GM19023 (cell line): ENCODE measurements at regions not wholly inside any gene's neighbourhood (a gene's known extent, or its start where the extent isn't known, plus 50 kb on each side); places are given as distances from the start of the nearest gene placed in this dataset.

ENCODE experiments used
- ATAC-seq: cut with Tn5 transposase; IDR thresholded peaks from one replicate; pipeline ENCODE4 v1.9.1; 2021; ENCODE audit warnings: mild to moderate bottlenecking, moderate library complexity; ENCODE audit not compliant: unreplicated experiment

DNA sequence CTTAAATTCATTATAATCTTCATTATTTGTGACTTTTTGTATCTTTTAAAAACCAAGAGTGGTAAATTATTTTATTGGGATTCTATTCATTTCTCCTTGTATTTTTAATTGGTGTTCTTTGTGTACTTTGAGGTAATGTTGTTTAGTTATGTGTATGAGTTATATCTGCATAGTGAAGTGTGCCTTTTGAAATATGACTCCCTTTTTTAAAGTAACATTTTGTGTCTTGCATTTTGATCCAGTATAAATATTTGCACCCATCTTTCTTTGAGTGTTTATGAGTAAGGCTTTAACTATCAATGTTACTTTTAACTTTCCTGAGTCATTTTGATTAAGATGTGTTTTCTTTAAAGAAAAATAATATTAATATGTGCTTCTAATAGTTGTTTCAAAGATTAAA is 90.0 kb upstream of the MYOCD start:
- ATAC-seq: no peak

DNA sequence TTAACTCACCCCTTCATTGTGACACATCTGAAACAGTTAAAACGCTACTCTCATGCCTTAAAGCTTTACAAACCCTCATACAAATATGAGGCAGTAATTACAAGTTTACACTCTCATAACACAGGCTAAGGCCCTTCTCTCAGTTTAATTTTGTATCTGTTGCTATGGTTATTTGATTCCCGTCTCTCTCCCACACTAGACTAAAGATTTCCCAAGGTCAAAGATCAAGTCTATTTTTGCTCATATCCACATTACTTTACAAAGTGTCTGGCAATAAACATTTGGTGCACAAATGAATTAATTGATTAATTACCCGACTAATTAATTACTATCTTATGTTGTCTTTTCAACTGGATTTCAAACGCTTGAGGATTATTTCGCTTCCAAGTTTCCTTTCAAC is 86.4 kb upstream of the MYOCD start:
- no peak for ATAC-seq

DNA sequence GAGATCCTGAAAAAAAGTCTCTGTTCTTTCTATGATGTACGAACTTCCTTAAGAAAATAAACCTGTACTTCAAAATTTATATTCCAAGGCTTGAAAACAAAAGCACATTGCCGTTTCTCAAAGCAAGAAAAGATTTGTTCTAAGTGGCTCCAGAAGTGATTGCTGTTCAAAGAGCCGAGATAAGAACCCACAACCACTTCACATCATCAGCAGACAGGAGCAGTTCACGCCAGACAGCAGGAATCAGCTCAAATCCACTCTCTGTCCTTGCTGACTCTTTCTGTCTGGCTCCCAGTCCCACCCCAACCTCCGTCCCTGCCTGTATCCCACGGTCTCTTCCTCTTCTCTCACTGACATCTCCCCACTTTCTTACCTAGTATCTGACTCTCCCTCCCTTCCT is 85.0 kb upstream of the MYOCD start:
- ATAC-seq: no peak

DNA sequence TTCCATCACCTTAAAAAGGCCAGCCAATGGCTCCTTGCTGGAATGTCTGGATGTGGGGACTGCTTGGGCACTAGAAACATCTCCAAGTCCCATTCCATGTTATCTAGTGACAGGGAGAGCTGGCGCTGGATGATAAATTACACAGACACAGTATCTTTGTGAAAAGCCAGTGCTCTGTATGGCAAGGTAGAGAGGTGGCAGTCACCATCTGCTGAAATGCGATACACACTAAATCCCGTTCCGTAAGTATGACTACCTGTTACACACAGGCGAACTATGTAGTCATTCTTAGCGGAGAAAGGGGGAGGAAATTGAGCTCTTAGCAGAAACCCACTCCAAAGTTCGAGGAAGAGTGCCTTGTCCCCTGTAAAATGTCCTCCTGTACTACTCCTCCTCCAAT is 81.0 kb upstream of the MYOCD start:
- ATAC-seq: no peak

DNA sequence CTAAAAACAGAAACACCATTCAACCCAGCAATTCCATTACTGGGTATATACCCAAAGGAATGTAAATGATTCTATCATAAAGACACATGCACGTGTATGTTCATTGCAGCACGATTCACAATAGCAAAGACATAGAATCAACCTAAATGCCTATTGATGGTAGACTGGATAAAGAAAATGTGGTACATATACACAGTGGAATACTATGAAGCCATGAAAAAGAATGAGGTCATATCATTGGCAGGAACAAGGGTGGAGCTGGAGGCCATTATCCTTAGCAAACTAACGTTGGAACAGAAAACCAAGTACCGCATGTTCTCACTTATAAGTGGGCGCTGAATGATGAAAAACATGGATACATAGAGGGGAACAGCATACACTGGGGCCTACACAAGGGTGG is 77.2 kb upstream of the MYOCD start:
- no peak for ATAC-seq

DNA sequence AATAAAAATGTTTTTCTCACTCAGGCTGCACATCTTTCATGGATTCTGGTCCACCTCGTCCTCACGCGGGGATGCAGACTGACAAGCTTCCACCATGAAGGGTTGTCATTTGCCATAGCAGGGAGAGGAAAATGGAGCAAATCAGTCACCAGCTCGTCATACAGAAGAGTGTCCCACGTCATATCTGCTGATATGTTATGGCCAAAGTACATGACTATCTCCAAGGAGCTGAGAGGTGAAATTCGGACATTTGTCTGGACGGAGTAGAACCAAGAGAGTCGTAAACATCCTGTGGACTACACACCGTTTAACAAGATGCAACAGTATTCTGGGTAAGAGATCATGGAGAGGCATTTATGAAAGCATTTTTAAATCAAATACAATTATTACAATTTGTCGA is 75.3 kb upstream of the MYOCD start:
- no peak for ATAC-seq

DNA sequence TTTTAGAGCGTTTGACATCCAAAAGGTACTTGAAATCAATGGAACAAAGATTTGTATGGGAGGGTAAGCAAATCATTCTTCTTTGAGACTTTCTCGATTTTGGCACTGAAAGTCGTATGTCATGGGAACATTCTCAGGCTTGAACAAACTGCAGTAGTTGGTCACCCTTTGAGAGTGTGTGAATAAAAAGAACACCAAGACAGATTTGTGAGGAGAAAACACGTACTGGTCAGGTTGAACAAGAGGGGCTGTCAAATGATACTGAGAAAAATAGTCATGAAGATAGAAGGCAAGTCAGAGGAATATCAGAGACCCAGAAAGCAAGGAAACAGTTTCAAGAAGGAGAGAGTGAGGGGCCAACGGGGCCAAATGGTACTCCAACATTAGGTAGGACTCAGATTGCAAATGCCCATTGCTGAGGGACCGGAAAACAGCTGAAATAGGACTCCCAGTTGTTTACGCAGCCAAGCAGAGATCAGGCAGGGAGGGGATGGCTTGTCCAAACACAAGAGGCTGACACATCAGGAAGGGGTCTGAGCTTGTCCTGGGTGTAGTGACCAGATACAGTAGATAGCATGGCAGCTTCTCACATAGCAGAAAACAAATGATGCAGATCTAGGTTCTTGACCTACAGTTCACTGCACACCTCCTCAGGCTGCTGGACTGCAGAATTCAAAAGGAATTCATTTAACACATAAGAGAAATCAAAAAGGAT is 74.5 kb upstream of the MYOCD start:
- no peak for ATAC-seq

DNA sequence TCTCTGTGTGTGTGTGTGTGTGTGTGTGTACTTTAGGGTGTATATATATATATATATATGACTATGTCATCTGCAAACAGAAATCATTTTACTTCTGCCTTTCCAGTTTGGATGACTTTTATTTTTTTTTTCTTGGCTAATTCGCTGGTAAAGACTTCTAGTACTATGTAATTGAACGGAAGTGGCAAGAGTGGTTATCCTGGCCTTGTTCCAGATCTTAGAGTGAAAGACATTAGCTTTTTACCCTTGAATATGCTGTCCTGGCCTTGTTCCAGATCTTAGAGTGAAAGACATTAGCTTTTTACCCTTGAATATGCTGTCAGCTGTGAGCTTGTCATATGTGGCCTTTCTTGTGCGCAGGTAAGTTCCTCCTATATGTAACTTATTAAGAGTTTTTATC is 72.7 kb upstream of the MYOCD start:
- ATAC-seq: no peak

DNA sequence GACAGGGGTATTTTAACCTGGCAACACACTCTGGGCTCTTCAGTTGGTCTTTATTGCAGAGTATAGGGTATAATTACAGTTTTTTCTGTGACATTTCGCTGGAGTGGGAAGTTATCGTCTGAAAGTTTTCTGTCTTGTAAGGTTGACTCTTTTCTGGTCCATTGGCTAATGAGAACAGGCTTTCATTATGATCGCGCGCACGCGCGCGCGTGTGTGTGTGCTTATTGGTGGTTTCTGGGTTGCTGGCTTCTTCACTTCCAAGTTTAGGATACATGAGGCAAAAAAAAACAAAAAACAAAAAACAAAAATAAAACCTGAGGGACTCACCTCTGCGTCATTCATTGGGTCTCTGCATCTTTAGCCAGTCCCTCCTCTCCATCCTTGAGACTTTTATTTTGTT is 68.7 kb upstream of the MYOCD start:
- no peak for ATAC-seq

DNA sequence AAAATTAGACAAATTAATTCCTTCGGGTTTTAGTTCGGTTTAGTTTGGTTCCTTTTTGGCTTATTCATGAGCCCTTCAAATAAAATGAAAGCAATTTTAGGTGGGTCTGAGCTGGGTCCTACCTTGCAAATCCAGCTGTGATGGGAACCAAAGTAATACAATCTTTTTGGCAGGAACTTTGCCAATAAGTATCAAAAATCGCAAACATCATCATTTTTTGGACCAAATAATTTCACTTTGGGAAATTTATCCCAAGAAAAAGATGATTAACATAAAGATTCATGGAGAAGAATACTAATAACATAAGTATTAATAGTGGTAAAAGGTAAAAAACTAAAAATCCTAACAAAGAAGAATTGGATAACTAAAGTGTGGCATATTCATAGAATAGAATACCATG is 67.8 kb upstream of the MYOCD start:
- no peak for ATAC-seq

DNA sequence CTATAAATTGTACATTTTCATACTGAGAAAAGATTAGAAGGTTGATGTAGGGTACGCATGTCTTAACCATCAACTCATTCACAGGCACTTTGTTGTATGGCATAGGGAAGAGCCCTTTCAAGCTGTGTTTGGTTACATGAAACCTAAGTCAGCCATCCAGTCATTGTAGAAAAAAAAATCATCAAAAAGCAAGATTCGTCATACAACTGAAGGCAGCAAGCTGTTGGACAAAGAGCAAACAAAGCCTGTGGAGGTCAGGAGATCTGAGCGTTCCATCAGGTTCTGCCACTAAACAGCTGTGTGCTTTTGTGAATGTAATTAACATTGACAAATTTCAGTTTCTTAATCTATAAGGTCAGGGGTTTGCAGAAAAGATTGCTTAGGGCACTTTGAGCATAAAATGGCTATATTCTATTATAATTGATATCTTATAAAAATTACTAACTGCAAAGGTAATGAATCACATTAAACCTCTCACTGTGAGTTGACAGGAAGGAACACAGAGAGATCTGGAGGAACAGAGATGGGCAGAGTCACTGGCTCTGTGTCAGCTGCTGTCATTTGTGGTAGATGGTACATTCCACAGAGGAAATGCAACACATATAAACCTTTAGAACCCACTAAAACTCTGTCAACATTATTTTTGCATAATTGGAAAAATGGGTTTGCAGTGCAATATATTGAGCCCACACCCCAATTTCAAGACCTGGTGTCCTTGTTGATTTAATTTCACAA is 66.3 kb upstream of the MYOCD start:
- no peak for ATAC-seq

DNA sequence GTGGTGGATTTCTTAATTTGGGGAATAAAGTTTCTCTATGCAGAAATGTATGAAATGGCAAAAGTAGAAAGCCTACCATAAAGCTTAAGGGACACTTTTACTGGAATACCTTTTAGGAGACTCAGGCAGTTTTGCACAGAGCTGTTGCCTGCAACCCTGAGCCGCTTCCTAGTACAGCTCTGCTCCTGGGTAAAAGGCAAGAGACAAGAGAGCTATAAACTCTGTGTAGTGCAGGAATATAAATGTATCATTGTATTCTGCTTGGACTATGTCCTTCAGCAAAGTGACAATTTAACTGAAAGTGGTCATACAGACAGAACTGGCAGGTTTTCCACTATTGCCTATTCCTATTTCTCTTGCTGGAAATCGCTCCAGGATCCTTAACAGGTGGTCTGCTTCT is 65.3 kb upstream of the MYOCD start:
- no peak for ATAC-seq

DNA sequence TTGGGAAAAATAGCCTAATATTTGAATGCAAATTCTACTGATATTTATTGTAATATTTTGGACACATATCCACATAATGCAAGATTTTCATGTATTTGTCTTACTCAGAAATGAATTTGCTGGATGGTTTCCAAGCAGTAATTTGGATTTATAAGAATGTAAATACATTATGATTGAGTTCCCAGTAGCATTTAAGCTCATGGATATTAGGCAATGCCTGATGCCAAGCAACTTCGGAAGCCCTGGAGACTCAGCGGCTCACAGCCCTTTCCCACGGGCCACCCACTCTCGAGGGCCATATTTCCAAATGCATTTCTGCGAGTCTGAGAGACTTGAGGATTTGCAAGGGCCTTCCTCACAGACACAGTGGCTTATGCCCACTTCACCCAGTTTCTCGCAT is 62.1 kb upstream of the MYOCD start:
- ATAC-seq: no peak

DNA sequence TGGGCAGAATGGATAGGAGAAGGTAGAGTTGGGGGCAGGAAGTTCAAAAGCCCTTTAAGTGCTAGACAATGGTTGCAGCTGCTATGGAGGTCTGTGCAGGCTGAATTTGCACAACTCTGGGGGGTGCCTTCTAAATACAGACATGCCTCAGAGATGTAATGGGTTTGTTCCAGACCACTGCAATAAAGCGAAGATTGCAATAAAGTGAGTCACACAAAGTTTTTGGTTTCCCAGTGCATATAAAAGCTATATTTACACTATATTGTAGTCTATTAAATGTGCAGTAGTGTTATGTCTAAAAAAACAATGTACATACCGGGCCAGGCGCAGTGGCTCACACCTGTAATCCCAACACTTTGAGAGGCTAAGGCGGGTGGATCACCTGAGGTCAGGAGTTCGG is 60.5 kb upstream of the MYOCD start:
- ATAC-seq: no peak

DNA sequence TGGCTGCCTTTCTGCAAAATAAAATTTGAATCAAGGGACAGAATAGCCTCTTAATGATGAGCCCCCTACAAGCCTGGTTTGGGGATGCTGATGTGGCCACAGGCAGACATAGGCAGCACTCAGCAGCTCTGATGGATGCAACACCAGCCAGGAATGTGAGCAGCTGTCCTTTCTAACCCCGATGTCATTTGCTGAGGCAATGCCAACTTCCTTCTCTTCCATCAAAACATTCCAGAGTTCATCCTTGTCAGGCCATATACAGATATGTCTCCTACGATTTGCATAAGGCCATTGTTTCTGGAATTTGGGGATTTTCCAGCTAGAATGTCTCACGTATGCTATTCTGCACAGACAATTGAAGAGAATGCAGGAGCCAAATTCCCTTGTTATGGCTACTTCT is 52.1 kb upstream of the MYOCD start:
- ATAC-seq: no peak
